NCI-H446 (cell line): ENCODE measurements at regions not wholly inside any gene's neighbourhood (a gene's known extent, or its start where the extent isn't known, plus 50 kb on each side); places are given as distances from the start of the nearest gene placed in this dataset.

Source experiments
- DNase-seq, 2 experiments: peaks; one replicate each; lab custom pipeline; 2025; lab: John Stamatoyannopoulos, UW

- no peak for DNase-seq
These were observed 124.3 kb downstream of the PTPRS start for GRCh38 chr19:5216141-5216847.

- no peak for DNase-seq
These were observed 125.2 kb downstream of the PTPRS start for GRCh38 chr19:5215431-5215830.

- no peak for DNase-seq
These were observed 125.7 kb downstream of the PTPRS start for GRCh38 chr19:5214902-5215301.

- no peak for DNase-seq
These were observed 126.2 kb downstream of the PTPRS start for GRCh38 chr19:5214371-5214770.

GRCh38 chr19:5213667-5214066 is 126.9 kb downstream of the PTPRS start:
- DNase-seq, result no peak

GRCh38 chr19:5212101-5212500 is 128.5 kb downstream of the PTPRS start:
- DNase-seq, result no peak

GRCh38 chr19:5211217-5211822 is 129.3 kb downstream of the PTPRS start:
- DNase-seq, result no peak

- no peak for DNase-seq
These were observed 130.1 kb downstream of the PTPRS start for GRCh38 chr19:5210556-5210955.

GRCh38 chr19:5207806-5208205 is 132.8 kb downstream of the PTPRS start:
- DNase-seq, result no peak

- DNase-seq, result no peak
These were observed 133.9 kb downstream of the PTPRS start for GRCh38 chr19:5206751-5207075.

- no peak for DNase-seq
These were observed 134.5 kb downstream of the PTPRS start for GRCh38 chr19:5205937-5206750.

- no peak for DNase-seq
These were observed 135.2 kb downstream of the PTPRS start for GRCh38 chr19:5205381-5205780.

- DNase-seq, result no peak
These were observed 136.4 kb downstream of the PTPRS start for GRCh38 chr19:5204212-5204611.
